H9 (cell line): ENCODE measurements at regions not wholly inside any gene's neighbourhood (a gene's known extent, or its start where the extent isn't known, plus 50 kb on each side); places are given as distances from the start of the nearest gene placed in this dataset.

Experiments used
- DNase-seq: peaks from one replicate; pipeline ENCODE4 v3.0.0-alpha.2; 2017
- H2AFZ ChIP-seq: one replicate; pipeline ENCODE4 v1.6.1; 2013; ENCODE audit warnings: mild to moderate bottlenecking, low read length, control low read depth, moderate library complexity
- H2AK5ac ChIP-seq: 2 replicates; pipeline ENCODE4 v1.6.1; 2013; ENCODE audit warnings: low read length, control low read depth, mixed read lengths; ENCODE audit not compliant: insufficient read length
- H2BK120ac ChIP-seq: one replicate; pipeline ENCODE4 v1.6.1; 2013; ENCODE audit warnings: low read depth, mild to moderate bottlenecking, low read length, control low read depth, inconsistent platforms; ENCODE audit not compliant: poor library complexity, severe bottlenecking
- H2BK12ac ChIP-seq: 2 replicates; pipeline ENCODE4 v1.6.1; 2013; ENCODE audit warnings: low read length, control low read depth, mixed read lengths, low read depth; ENCODE audit not compliant: insufficient read length
- H2BK15ac ChIP-seq: 2 replicates; pipeline ENCODE4 v1.6.1; 2013; ENCODE audit warnings: low read depth, low read length, control low read depth
- H2BK20ac ChIP-seq: one replicate; pipeline ENCODE4 v1.6.1; 2013; ENCODE audit warnings: low read depth, mild to moderate bottlenecking, low read length, control low read depth, inconsistent platforms; ENCODE audit not compliant: poor library complexity, severe bottlenecking
- H2BK5ac ChIP-seq: 2 replicates; pipeline ENCODE4 v1.6.1; 2013; ENCODE audit warnings: low read length, control low read depth, mixed read lengths; ENCODE audit not compliant: insufficient read length
- H3K14ac ChIP-seq: 2 replicates; pipeline ENCODE4 v1.6.1; 2013; ENCODE audit warnings: low read length, control low read depth; ENCODE audit not compliant: insufficient read depth
- H3K18ac ChIP-seq: 2 replicates; pipeline ENCODE4 v1.6.1; 2013; ENCODE audit warnings: low read depth, mild to moderate bottlenecking, mixed read lengths, low read length, control low read depth; ENCODE audit not compliant: insufficient read length
- H3K23ac ChIP-seq: 2 replicates; pipeline ENCODE4 v1.6.1; 2013; ENCODE audit warnings: low read length, control low read depth, mixed read lengths, low read depth; ENCODE audit not compliant: insufficient read length
- H3K23me2 ChIP-seq: 2 replicates; pipeline ENCODE4 v1.6.1; 2013; ENCODE audit warnings: low read depth, mild to moderate bottlenecking, mixed read lengths, low read length, control low read depth; ENCODE audit not compliant: insufficient read length, poor library complexity, severe bottlenecking
- H3K27ac ChIP-seq: 2 replicates; pipeline ENCODE4 v1.5.1; 2013; ENCODE audit warnings: low read length, control low read depth, mixed read lengths, low read depth; ENCODE audit not compliant: insufficient read length
- H3K27me3 ChIP-seq: 2 replicates; pipeline ENCODE4 v1.6.1; 2013; ENCODE audit warnings: low read length, control low read depth, inconsistent platforms; ENCODE audit not compliant: insufficient read depth
- H3K4ac ChIP-seq: 2 replicates; pipeline ENCODE4 v1.6.1; 2013; ENCODE audit warnings: low read depth, mild to moderate bottlenecking, control low read depth, inconsistent platforms, low read length, moderate library complexity
- H3K4me1 ChIP-seq: 2 replicates; pipeline ENCODE4 v1.6.1; 2013; ENCODE audit warnings: low read length, control low read depth, inconsistent platforms; ENCODE audit not compliant: insufficient read depth
- H3K4me2 ChIP-seq: 2 replicates; pipeline ENCODE4 v1.6.1; 2013; ENCODE audit warnings: low read length, control low read depth, mixed read lengths; ENCODE audit not compliant: insufficient read length, insufficient read depth
- H3K56ac ChIP-seq: 2 replicates; pipeline ENCODE4 v1.6.1; 2013; ENCODE audit warnings: low read depth, mild to moderate bottlenecking, mixed read lengths, low read length, control low read depth; ENCODE audit not compliant: insufficient read length
- H3K79me1 ChIP-seq: 2 replicates; pipeline ENCODE4 v1.6.1; 2013; ENCODE audit warnings: low read depth, mild to moderate bottlenecking, moderate library complexity, low read length, control low read depth, inconsistent platforms; ENCODE audit not compliant: insufficient read depth, poor library complexity, severe bottlenecking
- H3K79me2 ChIP-seq: 2 replicates; pipeline ENCODE4 v1.6.1; 2013; ENCODE audit warnings: low read length, control low read depth, inconsistent platforms; ENCODE audit not compliant: insufficient read depth
- H3K9ac ChIP-seq: 2 replicates; pipeline ENCODE4 v1.6.1; 2013; ENCODE audit warnings: low read length, control low read depth, mixed read lengths; ENCODE audit not compliant: insufficient read length; ENCODE audit errors: extremely low read depth
- H3K9me3 ChIP-seq: one replicate; pipeline ENCODE4 v1.6.1; 2013; ENCODE audit warnings: low read depth, low read length, inconsistent platforms; ENCODE audit not compliant: control insufficient read depth
- H3T11ph ChIP-seq: one replicate; pipeline ENCODE4 v1.6.1; 2013; ENCODE audit warnings: mild to moderate bottlenecking, low read length, control low read depth, inconsistent platforms
- H4K20me1 ChIP-seq: one replicate; pipeline ENCODE4 v1.6.1; 2013; ENCODE audit not compliant: control insufficient read depth, insufficient read length, insufficient read depth
- H4K5ac ChIP-seq: 2 replicates; pipeline ENCODE4 v1.6.1; 2013; ENCODE audit warnings: low read depth, mild to moderate bottlenecking, mixed read lengths, low read length, control low read depth; ENCODE audit not compliant: insufficient read length
- H4K8ac ChIP-seq: replicated peaks from 2 replicates; pipeline ENCODE4 v1.6.1; 2013; ENCODE audit warnings: low read length, control low read depth, mixed read lengths, low read depth; ENCODE audit not compliant: insufficient read length
- H4K91ac ChIP-seq: 2 replicates; pipeline ENCODE4 v1.6.1; 2013; ENCODE audit warnings: low read depth, mild to moderate bottlenecking, moderate library complexity, mixed read lengths, low read length, control low read depth; ENCODE audit not compliant: insufficient read length
- H3K27ac Mint-ChIP-seq, 3 experiments: 2 replicates in 2 of 3; 3 replicates in 1 of 3; pipeline ENCODE4 v1.8.0; 2020 to 2021; ENCODE audit warnings: mixed read lengths in 3 of 3, mild to moderate bottlenecking in 1 of 3, moderate library complexity in 1 of 3
- H3K27me3 Mint-ChIP-seq: 2 replicates; pipeline ENCODE4 v1.8.0; 2021; ENCODE audit warnings: low read depth, mild to moderate bottlenecking, moderate library complexity, mixed read lengths
- H3K36me3 Mint-ChIP-seq, 3 experiments: 2 replicates in 2 of 3; 3 replicates in 1 of 3; pipeline ENCODE4 v1.8.0; 2020 to 2021; ENCODE audit warnings: low read depth in 3 of 3, mixed read lengths in 3 of 3; ENCODE audit not compliant: insufficient read depth in 1 of 3
- H3K4me1 Mint-ChIP-seq, 2 experiments: 2 replicates each; pipeline ENCODE4 v1.8.0; 2020; ENCODE audit warnings: mixed read lengths in 2 of 2
- H3K4me3 Mint-ChIP-seq, 2 experiments: 2 replicates in 1 of 2; 3 replicates in 1 of 2; pipeline ENCODE4 v1.8.0; 2020 to 2021; ENCODE audit warnings: mild to moderate bottlenecking in 2 of 2, mixed read lengths in 2 of 2, moderate library complexity in 1 of 2
- H3K9me3 Mint-ChIP-seq, 2 experiments: 2 replicates in 1 of 2; 3 replicates in 1 of 2; pipeline ENCODE4 v1.8.0; 2020; ENCODE audit warnings: mild to moderate bottlenecking in 2 of 2, mixed read lengths in 2 of 2, moderate library complexity in 1 of 2
- CTCF ChIP-seq: fragments of 200-600 bp; sonication (generic); conservative IDR thresholded peaks from 3 replicates; pipeline ENCODE4 v1.8.0; 2021; ENCODE audit warnings: antibody characterized with exemption, mild to moderate bottlenecking
- WGBS: extraction: QIAGEN DNeasy Blood & Tissue Kit; methylation state at CpG from one replicate; pipeline ENCODE4 v1.1.7; 2013; ENCODE audit warnings: missing lambda C conversion rate, low lambda C conversion rate, mixed read lengths; ENCODE audit not compliant: insufficient read length; ENCODE audit errors: extremely low coverage; 5-methylcytosine and 5-hydroxymethylcytosine counted together

DNA sequence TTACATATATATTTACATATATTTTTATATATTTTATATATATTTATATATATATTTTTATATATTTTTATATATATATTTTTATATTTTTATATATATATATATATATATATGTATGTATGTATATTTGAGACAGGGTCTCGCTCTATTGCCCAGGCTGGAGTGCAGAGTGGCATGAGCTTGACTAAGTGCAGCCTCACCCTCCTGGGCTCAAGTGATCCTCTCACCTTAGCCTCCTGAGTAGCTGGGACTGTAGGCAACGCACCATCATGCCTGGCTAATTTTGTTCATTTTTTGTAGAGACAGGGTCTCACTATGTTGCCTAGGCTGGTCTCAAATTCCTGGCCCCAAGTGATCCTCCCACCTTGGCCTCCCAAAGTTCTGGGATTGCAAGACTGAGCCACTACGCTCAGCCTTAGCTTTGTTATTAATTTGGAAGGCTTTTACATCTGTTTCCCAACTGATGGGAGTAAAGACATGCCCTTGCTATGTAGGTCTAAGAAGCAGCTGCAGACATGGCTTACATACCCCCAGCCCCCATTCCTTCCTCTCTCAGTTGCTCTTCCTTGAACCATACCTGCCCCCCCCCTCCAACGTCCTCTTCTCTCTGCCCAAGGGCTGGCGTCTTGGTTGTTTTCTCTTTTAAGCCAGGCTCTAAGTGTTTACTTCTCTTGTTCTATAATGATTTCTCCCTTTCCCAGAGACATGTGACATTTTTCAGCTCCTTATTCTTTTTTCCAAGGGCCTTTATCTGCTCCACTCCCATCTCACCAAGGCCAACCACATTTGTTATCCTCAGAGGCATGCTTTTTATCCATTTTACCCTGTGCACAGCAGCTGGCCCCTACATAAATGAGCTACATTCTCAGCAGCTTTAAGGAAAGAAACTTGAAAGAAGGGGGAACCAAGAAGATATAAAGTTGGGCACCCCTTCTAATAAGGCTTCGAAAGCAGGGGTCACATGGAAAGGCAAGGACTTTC, 64.2 kb upstream of the ATF7IP2 start:
- no peak overlapping the region for H3K14ac ChIP-seq
- H3T11ph ChIP-seq, result no peak overlapping the region
- no peak overlapping the region for H3K23ac ChIP-seq
- no peaks in the 10 kb centered on the region for H3K4me1 ChIP-seq
- no peak overlapping the region for H4K91ac ChIP-seq
- Mint-ChIP-seq H3K36me3 (no peaks in the 10 kb centered on the region), H3K4me1 (no peaks in the 10 kb centered on the region), H3K27me3 (no peaks in the 10 kb centered on the region), H3K9me3 (no peaks in the 10 kb centered on the region), H3K4me3 (no peak overlapping the region), H3K27ac (peak overlapping the region in 2 of 3 experiments; percentile 8 to 10; a peak in 2 of 7 replicates)
- no peak overlapping the region for H3K4ac ChIP-seq
- H4K8ac ChIP-seq, result no peak overlapping the region
- H4K5ac ChIP-seq, result no peak overlapping the region
- H3K9me3 ChIP-seq, result no peaks in the 10 kb centered on the region
- no peak overlapping the region for H2AK5ac ChIP-seq
- no peak overlapping the region for H3K56ac ChIP-seq
- H2BK5ac ChIP-seq, result no peak overlapping the region
- no peak overlapping the region for H2AFZ ChIP-seq
- no peak overlapping the region for H3K18ac ChIP-seq
- no peaks in the 10 kb centered on the region for H3K23me2 ChIP-seq
- H2BK120ac ChIP-seq, result no peak overlapping the region
- WGBS, result no CpG with 5 or more reads among the region's 6 CpGs
- no peak for TF ChIP-seq CTCF
- no peak overlapping the region for H2BK12ac ChIP-seq
- H3K27me3 ChIP-seq, result no peaks in the 10 kb centered on the region
- DNase-seq, result no peak
- H4K20me1 ChIP-seq, result no peaks in the 10 kb centered on the region
- H3K27ac ChIP-seq, result no peak overlapping the region
- H3K79me1 ChIP-seq, result no peaks in the 10 kb centered on the region
- H3K9ac ChIP-seq, result no peak overlapping the region
- no peaks in the 10 kb centered on the region for H3K79me2 ChIP-seq
- no peak overlapping the region for H3K4me2 ChIP-seq
- H2BK15ac ChIP-seq, result no peak overlapping the region
- H2BK20ac ChIP-seq, result no peak overlapping the region
